ENCODE measurements at regions not wholly inside any gene's neighbourhood (a gene's known extent, or its start where the extent isn't known, plus 50 kb on each side); places are given as distances from the start of the nearest gene placed in this dataset.
"Not testable (repeated sequence)": the region's sequence is repeated elsewhere in the genome, so short reads cannot be mapped to it uniquely, and the experiment has no call there.

- WGBS, 4 donors, result 50 to 69% (median 63%) methylated on average over 2 of the region's 2 CpGs
- no peak for DNase-seq
- no peak overlapping the region for H3K27ac ChIP-seq
- TF ChIP-seq POLR2A (IDR thresholded peaks at IDR 0.05) (no peak), CTCF (IDR thresholded peaks at IDR 0.05) (no peak)
- intact Hi-C loops (cut with DNase I), result no loop called here
- no peaks in the 10 kb centered on the region for H3K27me3 ChIP-seq
- H3K4me3 ChIP-seq, result no peak overlapping the region
- H3K4me1 ChIP-seq (replicated peaks in 1 of 2), result no peaks in the 10 kb centered on the region
- H3K36me3 ChIP-seq (replicated peaks in 1 of 2), result no peaks in the 10 kb centered on the region
- no peaks in the 10 kb centered on the region for H3K9me3 ChIP-seq (replicated peaks in 1 of 3)
Measured at GRCh38 chr7:91398341-91398740, 134.1 kb downstream of the FZD1 start.

- no peak for DNase-seq
- 85 to 94% (median 88%) methylated on average over 3 of the region's 3 CpGs for WGBS, 4 donors
- TF ChIP-seq CTCF (IDR thresholded peaks at IDR 0.05) (no peak), POLR2A (IDR thresholded peaks at IDR 0.05) (no peak)
- Histone ChIP-seq H3K27ac (no peak overlapping the region), H3K36me3 (replicated peaks in 1 of 2) (no peaks in the 10 kb centered on the region), H3K4me3 (no peak overlapping the region), H3K4me1 (replicated peaks in 1 of 2) (no peaks in the 10 kb centered on the region), H3K9me3 (replicated peaks in 1 of 3) (no peaks in the 10 kb centered on the region), H3K27me3 (no peaks in the 10 kb centered on the region)
- intact Hi-C loops (cut with DNase I), result no loop called here
Measured at GRCh38 chr7:91405092-91405788, 141.0 kb downstream of the FZD1 start.

GRCh38 chr7:91405873-91406272, 141.6 kb downstream of the FZD1 start:
- DNase-seq; H3K9me3 ChIP-seq (replicated peaks in 1 of 3): not testable (repeated sequence)
- WGBS, 4 donors, result 63 to 97% (median 69%) methylated on average over 1 of the region's 1 CpG

GRCh38 chr7:91407942-91408341, 143.7 kb downstream of the FZD1 start:
- no peak overlapping the region for H3K4me3 ChIP-seq
- DNase-seq, result no peak
- intact Hi-C loops (cut with DNase I), result no loop called here
- H3K36me3 ChIP-seq (replicated peaks in 1 of 2), result no peaks in the 10 kb centered on the region
- TF ChIP-seq CTCF (IDR thresholded peaks at IDR 0.05) (no peak), POLR2A (IDR thresholded peaks at IDR 0.05) (no peak)
- no peak overlapping the region for H3K27ac ChIP-seq
- 19 to 45% (median 33%) methylated on average over 1 of the region's 1 CpG for WGBS, 4 donors
- no peaks in the 10 kb centered on the region for H3K9me3 ChIP-seq (replicated peaks in 1 of 3)
- no peaks in the 10 kb centered on the region for H3K4me1 ChIP-seq (replicated peaks in 1 of 2)
- no peaks in the 10 kb centered on the region for H3K27me3 ChIP-seq

More at GRCh38 chr7:91405873-91406272, 141.6 kb downstream of the FZD1 start:
- intact Hi-C loops (cut with DNase I); H3K4me3 ChIP-seq; H3K27ac ChIP-seq; H3K27me3 ChIP-seq; H3K36me3 ChIP-seq (replicated peaks in 1 of 2); H3K4me1 ChIP-seq (replicated peaks in 1 of 2): not testable (repeated sequence)

Measured in adrenal gland (tissue), 9 donors.